ENCODE measurements at regions not wholly inside any gene's neighbourhood (a gene's known extent, or its start where the extent isn't known, plus 50 kb on each side); places are given as distances from the start of the nearest gene placed in this dataset.
A peak's percentile ranks its signal among the peaks of the same experiment; 100 is the strongest.

DNA sequence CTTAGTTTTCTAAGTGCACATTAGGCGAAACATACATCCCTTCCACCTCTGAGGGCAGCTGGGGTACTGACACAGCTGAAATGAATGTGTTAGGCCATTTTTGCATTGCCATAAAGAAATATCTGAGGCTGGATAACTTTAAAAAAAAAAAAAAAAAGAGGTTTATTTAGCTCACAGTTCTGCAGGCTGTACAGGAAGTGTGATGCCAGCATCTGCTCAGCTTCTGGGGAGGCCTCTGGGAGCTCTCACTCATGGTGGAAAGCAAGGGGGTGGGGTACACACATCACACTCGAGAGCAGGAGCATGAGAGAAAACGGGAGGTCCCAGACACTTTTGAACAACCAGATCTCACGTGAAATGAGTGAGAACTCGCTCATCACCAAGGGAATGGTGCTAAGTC, 158.1 kb downstream of the PSMG1 start:
- DNase-seq (ENCODE audit: low spot score): no peak

DNA sequence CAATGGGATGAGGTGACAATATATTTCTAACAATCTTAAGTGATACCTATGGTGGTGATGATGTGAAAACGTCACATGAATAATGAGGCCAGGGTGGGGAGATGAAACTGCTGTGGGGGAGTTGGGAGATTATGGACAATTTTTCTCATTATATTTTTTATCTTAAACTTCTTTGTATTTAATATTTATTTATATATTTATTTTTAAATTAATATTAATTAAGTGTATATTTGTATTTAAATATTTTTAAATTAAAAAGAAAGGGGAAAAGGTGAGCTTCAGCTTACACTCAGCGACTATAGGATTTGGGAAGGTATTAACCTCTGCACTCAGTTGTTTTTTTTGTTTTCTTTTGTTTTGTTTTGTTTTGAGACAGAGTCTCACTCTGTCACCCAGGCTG, 158.7 kb downstream of the PSMG1 start:
- DNase-seq (ENCODE audit: low spot score): no peak

DNA sequence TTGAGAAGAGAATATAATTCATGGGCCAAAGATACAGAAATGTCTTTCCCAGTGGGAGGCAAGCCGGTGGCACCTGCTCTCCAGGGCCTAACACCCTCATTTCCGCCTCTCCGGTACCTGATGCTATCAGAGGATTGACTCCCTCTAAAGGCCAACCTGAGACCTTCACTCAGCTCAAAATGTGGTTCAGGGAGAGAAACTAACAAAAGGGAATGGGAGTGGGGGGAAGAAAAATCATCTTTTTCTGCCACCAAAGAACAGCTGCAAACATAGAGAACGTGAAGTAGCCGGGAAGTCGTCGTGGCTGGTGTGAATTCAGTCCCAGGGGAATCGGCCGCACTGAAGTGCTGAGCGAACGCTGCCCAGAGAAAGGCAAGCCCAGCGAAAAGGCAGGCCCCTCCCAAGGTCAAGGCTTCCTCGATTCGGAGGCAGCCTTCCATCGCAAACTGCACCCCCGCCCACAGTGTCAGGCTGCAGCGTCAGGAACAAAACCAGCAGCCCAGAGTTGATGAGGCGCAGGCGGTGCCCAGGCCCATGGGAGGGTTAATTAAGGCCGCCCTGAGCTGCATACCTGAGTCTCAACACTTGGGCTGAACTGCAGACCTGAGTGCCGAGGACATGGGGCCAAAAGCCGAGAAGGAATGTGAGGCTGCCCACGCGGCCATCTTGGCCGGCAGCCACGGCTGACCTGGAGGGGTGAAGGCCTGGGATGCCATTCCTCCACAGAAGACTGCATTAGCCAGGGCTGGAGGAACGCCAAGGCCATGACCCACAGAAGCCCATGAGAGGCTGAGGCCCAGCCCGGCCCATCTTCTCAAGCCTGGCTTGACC, 160.2 kb downstream of the PSMG1 start:
- peak; percentile 60 for DNase-seq (ENCODE audit: low spot score)

DNA sequence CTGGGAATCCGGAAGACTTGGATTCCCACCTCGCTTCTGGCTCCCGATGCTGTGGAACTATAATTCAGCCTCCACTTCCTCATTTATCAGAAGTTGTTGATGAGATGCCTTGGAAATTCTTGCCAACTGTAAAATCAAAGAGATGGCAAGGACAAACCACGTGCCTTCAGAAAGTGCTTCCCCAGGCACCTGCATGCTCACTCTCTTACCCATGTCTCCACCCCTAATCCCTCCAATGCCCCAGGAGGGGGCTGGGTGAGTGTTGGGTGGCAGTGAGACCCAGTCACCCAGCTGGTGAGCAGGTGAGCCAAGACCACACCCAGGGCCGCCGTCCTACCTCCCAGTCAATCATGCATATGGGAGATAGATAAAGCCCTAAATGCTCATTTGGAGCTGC, 160.8 kb downstream of the PSMG1 start:
- no peak for DNase-seq (ENCODE audit: low spot score)

DNA sequence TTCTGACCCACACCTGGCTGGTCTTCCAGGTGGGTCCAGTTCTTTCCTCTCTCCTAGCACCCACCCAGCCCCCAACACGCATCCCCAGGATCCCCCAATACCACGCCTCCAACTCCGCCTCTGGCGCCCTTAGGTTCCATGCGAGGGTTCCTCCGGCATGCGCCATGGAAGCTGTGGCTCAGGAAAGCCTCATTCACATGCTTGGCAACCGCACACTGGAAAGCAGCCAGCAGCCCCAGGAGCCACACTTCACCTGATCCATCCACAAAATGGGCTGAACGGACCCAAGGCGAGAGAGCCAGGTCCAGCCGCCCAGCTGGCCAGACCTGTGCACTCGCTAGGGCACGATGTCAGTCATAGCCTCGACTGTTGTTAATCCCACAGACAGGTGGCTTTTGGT, 161.2 kb downstream of the PSMG1 start:
- no peak for DNase-seq (ENCODE audit: low spot score)

DNA sequence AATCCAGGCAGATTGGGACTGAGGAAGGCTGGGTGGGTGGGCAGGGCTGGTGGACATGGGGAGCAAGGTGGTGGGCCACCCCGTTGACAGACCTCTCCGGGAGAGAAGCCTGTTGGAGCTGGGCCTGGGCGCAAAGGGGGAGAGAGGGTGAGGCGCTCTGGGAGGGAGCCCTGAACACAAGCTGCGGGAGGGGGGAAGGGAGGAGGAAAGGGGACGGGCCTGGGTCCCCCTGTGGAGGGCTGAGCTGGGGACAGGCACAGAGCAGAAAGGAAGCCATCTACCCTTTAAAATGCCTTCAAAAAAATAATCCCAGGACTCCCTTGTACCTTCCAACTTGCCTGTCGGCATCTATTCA, 161.8 kb downstream of the PSMG1 start:
- DNase-seq (ENCODE audit: low spot score): no peak

DNA sequence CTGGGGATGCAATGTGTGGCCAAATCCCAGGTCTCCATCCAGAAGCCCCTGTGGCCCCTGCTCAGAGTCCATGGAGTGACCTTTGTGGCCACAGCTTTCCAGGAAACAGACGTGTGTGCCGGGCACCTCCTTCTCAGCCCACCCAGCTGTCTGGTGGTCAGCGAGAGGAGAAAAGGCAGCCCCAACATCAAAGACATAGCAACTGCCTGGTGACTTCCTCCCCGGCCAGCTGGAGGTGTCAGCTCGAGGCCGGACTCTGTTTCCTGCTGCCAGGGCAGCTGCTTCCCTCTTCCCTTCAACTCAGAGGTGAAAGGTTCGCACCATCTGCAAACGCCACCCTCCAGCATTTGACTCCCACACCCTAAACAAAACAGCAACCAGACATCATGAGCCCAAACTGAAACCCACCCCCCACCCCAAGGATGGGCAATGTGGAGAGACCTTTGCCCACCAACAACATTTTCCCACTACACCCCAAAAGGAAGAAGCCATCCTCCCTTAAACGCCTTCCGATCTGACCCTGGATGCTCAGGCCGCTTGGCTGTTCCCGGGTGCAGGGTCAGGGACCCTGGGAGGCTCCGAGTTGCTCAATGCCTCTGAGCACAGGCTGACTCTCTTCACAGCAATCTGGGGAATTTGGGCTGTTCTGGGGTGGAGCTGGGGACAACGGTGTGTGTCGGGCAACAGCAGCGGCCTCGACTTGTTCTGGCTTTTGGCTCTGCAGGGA, 162.3 kb downstream of the PSMG1 start:
- DNase-seq (ENCODE audit: low spot score): peak; percentile 90

DNA sequence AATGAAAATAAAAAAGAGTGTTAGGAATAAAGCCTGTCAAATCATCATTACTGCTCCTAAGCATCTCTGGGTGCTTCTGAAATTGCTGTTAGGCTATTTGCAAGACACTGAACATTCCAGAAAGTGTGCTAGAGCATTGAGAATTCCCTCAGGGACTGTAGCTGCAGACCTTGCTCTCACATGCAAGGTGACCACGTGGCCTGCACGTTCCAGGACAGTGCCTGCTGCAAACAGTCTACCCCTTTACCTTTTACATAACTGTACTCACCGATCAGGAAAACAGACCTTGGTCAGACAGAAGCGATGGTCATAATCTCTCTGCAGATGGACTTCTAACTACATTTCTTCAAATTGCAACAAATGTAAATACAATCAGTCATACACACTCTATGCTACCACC, 164.5 kb downstream of the PSMG1 start:
- no peak for DNase-seq (ENCODE audit: low spot score)

DNA sequence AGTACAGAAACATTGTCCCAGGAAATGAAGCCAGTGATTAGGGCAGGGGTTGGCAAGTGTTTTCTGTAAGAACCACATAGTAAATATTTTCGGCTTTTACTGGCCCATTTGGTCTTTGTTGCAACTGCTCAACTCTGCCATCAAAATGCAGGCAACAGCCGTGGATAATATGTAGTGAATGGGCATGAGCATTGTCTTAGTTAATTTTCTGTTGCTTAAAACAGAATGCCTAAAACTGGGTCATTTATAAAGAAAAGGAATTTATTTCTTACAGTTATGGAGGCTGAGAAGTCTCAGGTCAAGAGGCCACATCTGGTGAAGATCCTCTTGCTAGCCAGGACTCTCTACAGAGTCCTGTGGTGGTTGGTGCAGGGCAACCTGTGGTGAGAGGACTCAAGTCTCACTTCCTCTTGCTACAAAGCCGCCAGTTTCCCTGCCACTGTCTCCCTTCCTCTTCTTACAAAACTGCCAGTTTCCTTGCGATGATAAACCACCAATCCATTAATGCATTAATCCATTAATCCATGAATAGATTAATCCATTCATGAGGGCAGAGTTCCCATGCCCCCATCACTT, 166.4 kb downstream of the PSMG1 start:
- no peak for DNase-seq (ENCODE audit: low spot score)

DNA sequence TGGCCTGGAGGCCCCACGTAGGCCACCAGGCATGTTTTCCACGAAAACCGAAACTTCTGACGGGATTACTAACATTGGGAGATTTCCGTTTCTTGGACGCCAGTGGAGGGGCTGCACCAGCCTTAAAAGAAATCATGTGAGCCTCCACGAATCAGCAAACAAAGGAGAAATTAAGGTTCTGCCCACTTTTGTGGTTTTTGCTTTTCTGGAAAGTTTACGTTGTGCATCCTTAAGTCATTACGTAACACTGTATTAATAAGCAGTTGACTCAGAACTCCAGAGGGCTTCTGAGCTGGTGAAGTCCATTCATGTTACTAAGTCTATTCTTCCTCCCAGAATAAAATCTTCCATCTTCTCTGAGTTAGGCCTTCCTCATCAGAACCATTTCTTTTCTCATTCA, 168.5 kb downstream of the PSMG1 start:
- no peak for DNase-seq (ENCODE audit: low spot score)

DNA sequence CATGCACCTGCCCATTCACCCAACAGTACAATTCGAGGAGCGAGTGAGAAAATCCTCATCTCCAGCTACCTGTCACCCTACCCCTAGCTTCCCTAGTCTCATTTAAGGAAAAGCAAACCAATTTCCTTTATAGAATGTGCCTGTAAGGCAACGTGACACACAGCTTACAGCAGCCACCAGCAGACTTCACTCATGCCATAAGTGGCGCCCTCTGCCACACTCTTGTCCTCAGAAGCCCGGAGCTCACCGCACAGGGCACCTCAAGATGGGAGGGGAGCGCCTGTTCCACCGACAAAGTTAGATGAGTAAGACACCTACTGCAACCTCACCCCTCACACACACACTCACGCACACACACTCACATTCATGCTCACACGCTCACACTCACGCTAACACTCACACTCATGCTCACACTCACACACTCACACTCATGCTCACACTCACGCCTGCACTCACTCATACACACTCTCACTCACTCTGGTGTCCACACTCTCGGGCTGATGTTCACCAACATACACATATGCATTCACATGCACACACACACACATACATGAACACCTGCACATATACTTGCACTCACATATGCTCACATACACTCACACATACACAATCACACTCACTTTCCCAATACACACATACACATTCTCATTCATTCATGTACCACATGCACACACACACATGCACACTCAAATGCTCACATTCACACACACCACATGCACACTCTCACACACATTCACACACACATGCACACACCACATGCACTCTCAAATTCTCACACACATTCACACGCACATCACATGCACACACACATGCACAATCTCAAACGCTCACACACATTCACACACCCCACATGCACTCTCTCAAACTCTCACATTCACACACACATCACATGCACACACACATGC, 170.7 kb downstream of the PSMG1 start:
- DNase-seq (ENCODE audit: low spot score): no peak

DNA sequence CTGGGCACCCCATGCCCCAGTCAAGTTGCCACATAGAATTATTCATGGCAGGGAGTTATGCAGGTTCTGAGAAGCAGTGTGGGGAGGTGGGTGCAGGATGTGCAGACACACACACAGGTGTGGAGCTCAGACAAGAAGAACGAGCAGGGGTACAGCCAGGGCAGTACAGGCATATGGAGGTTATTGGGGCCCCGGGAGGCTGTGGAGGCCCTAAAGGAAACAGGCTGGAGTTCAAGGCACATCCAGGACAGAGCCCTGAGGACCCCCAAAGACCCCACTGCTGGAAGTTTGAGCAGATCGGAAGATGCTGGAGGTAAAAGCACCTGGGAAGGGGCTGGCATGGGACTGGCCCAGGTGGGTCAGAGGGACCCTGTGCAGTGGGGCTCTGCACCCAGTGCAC, 171.3 kb downstream of the PSMG1 start:
- no peak for DNase-seq (ENCODE audit: low spot score)

DNA sequence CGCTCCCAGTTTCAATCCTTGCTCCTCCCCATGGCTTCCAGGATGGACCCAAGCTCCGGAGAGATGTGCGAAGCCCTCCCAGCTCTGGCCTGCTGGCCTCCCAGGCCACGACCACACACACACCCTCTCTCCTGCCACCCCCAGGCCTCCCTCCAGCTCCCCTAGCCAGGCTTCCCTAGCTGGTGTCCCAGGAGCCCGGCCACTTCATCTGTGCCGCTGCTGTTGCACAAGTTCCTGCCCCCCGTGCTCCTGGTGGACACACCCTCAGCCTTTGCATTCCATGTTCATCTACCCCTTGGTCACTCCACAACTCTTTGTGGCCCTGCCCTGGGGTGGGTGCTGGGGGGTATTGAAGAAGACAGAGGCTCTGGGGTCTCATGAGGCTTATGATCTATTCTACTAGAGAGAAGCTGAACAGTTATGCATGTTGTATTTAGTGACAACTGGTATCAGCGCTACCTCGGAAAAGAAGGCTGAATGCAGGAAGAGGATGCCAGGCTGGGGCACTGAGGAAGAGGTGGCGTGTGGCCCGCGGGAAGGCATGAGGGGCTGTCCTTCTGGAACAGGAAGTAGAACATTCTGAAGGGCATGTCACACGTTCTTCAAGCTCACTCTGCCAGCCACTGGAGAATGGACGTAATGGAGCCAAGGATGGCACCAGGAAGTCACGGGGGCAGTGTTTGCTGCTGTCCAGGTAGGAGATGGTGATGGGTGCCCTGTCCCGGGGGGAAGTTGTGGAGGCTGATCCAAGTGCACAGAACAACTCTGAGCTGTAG, 172.4 kb downstream of the PSMG1 start:
- DNase-seq (ENCODE audit: low spot score): no peak

DNA sequence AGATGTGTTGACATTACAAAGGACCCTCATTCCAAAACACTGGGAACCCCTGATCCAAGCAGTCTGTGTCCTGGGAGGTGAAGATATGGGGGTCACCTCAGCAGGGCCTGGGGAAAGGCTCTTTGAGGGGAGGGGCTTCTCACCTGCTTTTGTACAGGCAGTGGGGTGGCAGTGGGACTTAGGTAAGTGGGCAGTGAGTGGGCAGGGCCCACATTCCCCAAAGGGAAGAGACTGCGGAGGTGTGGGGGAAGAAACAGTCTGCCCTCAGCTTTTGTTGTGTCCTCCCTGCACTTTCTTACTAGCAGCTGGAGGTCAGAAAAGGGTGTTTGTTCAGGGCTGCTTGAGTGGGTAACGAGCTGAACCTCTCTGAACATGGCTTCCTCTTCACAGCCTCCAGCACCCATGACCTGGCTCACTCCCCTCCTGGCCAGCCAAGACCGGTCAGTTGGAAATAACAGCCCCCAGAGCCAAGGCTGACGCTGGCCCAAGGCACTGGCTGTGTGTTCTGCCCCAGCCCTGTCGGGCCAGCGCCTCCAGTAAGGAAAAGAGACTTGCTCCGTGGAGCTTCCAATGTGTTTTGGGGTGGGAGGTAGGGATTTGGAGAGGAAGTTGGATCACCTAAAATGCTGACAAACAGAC, 173.5 kb downstream of the PSMG1 start:
- DNase-seq (ENCODE audit: low spot score): no peak

DNA sequence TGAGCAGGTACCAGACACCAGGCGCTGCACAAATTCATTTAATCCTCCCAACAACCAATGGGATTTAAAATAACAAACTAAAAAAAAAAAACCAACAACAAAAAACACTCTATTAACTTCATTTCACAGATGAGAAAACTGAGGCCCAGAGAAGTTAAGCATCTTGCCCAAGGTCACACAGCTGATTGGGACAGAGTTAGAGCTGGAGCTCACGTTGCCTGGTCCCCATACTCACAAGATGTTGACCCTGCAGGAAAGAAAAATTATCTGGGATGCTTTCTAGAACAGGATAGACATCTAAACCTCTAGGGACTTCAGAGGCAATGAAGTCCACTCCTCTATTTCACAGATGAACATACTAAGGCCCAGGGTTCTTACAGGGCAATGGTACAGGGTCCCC, 175.3 kb downstream of the PSMG1 start:
- no peak for DNase-seq (ENCODE audit: low spot score)

DNA sequence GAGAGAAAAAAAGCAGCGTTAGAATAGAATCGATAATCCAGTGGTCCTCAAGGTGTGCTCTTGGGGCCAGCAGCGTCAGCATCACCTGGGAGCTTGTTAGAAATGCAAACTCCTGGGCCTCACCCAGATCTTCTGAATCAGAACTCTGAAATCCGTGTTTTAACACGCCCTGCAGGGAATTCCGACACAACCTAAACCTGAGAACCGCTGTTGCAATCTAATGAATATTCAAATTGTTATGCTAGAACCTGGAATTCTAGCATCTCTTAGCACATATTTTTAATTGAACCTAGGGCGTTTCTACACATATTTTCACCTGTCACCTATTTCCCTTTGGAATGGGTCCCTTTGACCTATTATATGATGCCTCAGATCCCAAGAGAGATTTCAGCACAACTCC, 175.7 kb downstream of the PSMG1 start:
- peak; percentile 54 for DNase-seq (ENCODE audit: low spot score)

DNA sequence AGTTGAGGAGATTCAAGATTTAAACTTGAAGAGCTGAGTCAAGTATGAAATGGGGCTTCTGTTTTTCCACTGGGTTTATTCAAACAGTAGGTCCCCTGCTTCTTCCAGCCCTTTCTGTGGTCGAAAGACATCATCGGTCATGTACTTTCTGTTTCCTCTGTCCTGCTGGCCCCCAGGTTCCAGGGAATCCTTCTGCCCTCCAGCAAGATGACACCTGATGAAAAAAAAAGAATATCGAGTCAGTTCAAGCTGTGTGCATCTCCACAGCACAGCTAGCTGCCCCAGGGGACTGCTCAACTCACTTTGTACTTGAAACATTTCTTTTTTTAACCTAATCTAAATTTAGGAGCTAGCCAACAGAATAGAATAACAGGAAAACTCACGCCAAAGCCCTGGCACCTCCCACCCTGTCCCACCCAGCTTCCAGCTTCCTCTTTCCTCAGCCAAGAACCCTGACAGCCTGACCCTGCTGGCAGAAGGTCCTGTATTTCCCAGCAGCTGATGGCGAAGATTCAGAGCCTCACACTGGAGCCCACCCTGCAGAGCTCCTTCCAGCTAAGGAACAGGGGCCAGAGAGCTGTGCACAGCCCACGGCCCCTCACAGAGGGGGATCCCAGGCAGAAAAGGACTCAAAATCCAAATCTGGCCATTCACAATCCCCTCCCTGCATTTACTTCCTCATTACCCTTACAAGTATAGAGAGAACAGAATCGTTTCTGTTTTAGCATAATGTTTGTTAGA, 176.5 kb downstream of the PSMG1 start:
- peak; percentile 65 for DNase-seq (ENCODE audit: low spot score)

DNA sequence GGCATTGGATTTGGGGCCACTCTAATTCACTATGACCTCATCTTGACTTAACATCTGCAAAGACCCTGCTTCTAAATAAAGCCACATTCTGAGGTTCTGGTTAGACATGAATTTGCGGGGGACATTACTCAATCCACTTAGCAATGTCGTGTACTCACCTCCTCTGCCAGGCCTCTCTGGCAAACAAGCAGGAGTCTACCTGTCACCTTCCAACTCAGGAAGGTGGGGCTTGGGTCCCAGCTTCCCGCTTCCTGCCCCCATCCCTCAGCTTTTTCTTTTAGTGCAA, 177.8 kb downstream of the PSMG1 start:
- DNase-seq (ENCODE audit: low spot score): no peak

DNA sequence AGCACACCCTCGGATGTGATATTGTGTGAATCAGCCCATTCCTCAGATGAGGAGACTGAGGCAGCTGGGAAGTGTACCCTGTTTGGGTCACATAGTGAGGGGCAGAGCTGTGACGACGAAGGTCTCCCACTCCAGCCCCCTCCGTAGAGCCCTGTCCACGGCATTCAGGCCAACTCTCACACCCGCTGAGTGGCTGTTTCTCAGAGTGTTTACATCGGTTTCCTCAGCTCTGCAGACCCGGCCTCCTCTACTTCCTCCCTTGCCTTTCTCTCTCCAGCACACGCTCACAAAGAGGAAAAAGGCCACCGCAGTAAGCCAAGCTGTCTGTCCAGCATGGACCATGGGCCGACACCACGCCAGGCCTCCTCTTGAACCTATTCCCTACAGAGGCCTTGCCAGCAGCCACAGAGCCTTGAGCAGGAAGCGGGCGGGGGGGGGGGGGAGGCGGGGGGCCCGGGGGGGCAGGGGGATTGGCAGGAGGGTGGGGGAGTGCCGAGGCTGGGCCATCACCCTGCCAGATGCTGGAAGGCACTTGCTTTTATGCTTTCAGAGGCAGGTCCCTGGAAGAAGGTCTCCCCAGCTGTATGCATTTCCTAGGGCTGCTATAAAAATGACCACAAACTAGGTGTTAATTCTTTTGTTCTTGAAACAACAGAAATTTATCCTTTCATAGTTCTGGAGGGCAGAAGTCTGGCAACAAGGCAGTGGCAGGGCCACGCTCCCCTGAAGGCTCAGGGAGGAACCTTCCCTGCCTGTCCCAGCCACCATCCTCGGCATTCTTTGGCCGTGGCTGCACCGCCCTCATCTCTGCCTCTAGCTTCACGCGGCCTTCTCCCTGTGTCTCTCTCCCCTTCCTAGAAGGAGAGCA, 178.4 kb downstream of the PSMG1 start:
- DNase-seq (ENCODE audit: low spot score): peak; percentile 62

Measured in HT-29 (cell line).